Urinary bladder (tissue), 3 donors: ENCODE measurements at regions not wholly inside any gene's neighbourhood (a gene's known extent, or its start where the extent isn't known, plus 50 kb on each side); places are given as distances from the start of the nearest gene placed in this dataset.

Experiments
- DNase-seq: peaks from one replicate; pipeline ENCODE4 v3.0.0-alpha.2; 2015; ENCODE audit errors: extremely low spot score
- H3K27ac ChIP-seq: one replicate; pipeline ENCODE4 v1.5.1; 2013; ENCODE audit warnings: low read depth, mild to moderate bottlenecking, moderate library complexity
- H3K36me3 ChIP-seq: one replicate; pipeline ENCODE4 v1.6.1; 2013; ENCODE audit warnings: mild to moderate bottlenecking, moderate library complexity; ENCODE audit not compliant: insufficient read depth
- H3K4me1 ChIP-seq: one replicate; pipeline ENCODE4 v1.6.1; 2013; ENCODE audit warnings: mild to moderate bottlenecking, moderate library complexity; ENCODE audit not compliant: insufficient read depth
- H3K4me3 ChIP-seq: one replicate; pipeline ENCODE4 v1.5.1; 2013; ENCODE audit warnings: low read depth, low read length
- WGBS: extraction: QIAGEN DNeasy Blood & Tissue Kit; methylation state at CpG from one replicate; pipeline ENCODE4 v1.1.7; 2013; 5-methylcytosine and 5-hydroxymethylcytosine counted together
- donor health status: healthy with polysubstance abuse.
- donor health status: healthy.

DNA sequence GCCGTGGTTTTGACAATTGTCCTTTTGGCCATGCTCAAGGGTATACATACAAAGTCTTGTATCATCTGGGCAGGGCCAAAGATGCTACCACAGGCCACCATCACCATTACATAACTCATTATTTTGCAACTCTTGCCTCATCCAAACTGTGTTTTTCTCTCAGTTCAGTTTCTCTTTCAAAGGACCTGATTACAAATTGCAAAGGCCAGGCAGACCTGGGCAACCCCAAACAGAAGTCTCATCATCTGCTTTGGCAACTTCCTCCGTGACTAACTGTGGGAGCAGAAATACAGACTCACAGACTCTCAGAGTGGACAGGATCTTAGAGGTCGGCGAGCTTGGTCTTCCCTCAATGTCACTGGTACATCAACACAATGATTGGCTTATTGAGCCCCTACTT is 117.8 kb upstream of the NEDD9 start:
- Histone ChIP-seq H3K27ac (no peak overlapping the region), H3K4me1 (no peaks in the 10 kb centered on the region), H3K4me3 (no peak overlapping the region), H3K36me3 (no peaks in the 10 kb centered on the region)
- WGBS: 91% methylated on average over 4 of the region's 4 CpGs
- DNase-seq: no peak

- no peaks in the 10 kb centered on the region for H3K4me1 ChIP-seq
These were observed 117.4 kb upstream of the NEDD9 start for GRCh38 chr6:11349880-11350279.

DNA sequence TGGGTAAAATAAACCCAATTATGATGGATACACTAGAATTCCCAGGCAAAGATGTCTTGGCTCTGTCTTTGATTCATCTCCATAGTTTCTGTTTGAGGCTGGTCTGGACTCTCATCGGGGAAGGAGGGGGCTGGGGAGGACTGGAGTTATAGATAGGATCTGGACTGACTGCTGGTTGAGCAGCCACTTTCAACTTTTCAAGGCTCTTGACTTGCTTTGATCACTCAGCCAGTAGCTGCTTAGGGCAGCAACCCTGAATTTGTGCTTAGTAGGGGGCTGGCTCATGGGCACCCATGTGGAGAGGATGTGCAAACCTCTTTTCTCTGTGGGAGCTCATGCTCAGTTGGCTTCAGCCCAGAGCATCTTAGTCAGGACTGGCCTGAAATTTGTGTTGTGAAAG is 114.0 kb upstream of the NEDD9 start:
- DNase-seq: no peak
- Histone ChIP-seq H3K36me3 (no peaks in the 10 kb centered on the region), H3K4me1 (no peaks in the 10 kb centered on the region), H3K4me3 (no peak overlapping the region), H3K27ac (no peak overlapping the region)
- 85% methylated on average over 1 of the region's 1 CpG for WGBS

More at GRCh38 chr6:11349880-11350279, 117.4 kb upstream of the NEDD9 start:
- Histone ChIP-seq H3K4me3 (no peak overlapping the region), H3K27ac (no peak overlapping the region), H3K36me3 (no peaks in the 10 kb centered on the region)
- DNase-seq: no peak

DNA sequence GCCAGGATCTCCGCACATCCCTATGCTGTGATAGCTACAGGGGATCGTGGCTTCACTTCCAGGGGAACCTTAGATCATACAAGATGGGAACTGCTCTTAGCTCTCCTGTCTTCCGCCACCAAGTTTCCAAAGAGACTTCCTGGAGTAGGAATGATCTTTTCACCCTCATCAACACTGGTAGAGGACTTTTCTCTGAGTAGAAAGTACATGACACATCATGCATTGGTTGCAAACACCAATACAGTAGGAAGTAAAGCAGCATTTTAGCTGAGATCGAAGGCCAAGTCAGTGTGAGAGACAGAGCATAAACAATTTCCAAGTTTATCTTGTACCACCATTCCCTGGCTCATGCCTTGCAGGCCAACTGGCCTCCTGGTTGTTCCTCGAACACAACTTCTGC is 113.1 kb upstream of the NEDD9 start:
- H3K4me1 ChIP-seq: no peaks in the 10 kb centered on the region
- WGBS: 95% methylated on average over 5 of the region's 5 CpGs
- no peaks in the 10 kb centered on the region for H3K36me3 ChIP-seq
- no peak overlapping the region for H3K27ac ChIP-seq
- no peak overlapping the region for H3K4me3 ChIP-seq
- no peak for DNase-seq

GRCh38 chr6:11343963-11344723 is 111.7 kb upstream of the NEDD9 start:
- WGBS: 75% methylated on average over 6 of the region's 6 CpGs
- no peaks in the 10 kb centered on the region for H3K4me1 ChIP-seq

DNA sequence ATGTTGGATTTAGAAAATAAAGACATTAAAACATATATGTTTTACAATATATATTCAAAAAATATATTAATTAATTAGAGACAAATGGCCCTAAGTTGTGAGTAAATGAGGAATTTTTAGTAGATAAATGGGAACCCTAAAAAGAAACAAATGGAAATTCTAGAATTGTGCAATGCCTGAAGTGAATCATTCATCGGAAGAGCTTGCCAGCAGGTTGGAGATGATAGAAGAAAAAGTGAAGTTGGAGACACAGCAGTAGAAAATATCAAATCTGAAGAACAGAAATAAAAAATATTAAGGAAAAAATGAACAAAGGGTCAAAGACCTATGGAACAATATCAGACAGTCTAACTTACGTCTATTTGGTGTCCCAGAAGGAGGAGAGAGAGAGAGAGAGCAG is 109.4 kb upstream of the NEDD9 start:
- 84% methylated on average over 2 of the region's 2 CpGs for WGBS
- H3K36me3 ChIP-seq: no peaks in the 10 kb centered on the region
- no peak overlapping the region for H3K4me3 ChIP-seq
- no peak overlapping the region for H3K27ac ChIP-seq
- H3K4me1 ChIP-seq: no peaks in the 10 kb centered on the region
- no peak for DNase-seq

More at GRCh38 chr6:11343963-11344723, 111.7 kb upstream of the NEDD9 start:
- Histone ChIP-seq H3K36me3 (no peaks in the 10 kb centered on the region), H3K27ac (no peak overlapping the region), H3K4me3 (no peak overlapping the region)
- DNase-seq: no peak

GRCh38 chr6:11341303-11341702 is 108.8 kb upstream of the NEDD9 start:
- 72% methylated on average over 3 of the region's 3 CpGs for WGBS
- H3K4me3 ChIP-seq: no peak overlapping the region

DNA sequence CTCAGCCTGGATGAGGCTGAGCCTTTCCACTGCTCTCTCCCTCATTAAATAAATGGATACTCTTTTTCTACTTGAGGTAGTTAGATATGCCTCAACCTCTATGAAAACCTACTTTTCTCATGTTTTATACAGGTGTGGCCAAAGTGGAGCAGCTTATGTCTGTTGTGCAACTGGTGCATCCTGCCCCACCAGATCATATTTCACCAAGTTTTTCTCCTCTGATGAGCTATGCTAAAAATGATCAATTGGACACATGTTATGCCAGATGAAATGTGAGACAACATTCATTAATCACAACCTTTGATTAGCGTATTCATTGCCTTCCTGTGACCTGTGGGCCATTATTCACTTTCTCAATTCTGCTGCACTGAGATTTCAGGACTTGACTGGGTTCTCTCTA is 106.9 kb upstream of the NEDD9 start:
- Histone ChIP-seq H3K27ac (no peak overlapping the region), H3K4me3 (no peak overlapping the region), H3K4me1 (no peaks in the 10 kb centered on the region), H3K36me3 (no peaks in the 10 kb centered on the region)
- 99% methylated on average over 1 of the region's 1 CpG for WGBS
- DNase-seq: no peak

More at GRCh38 chr6:11341303-11341702, 108.8 kb upstream of the NEDD9 start:
- DNase-seq: no peak
- Histone ChIP-seq H3K4me1 (no peaks in the 10 kb centered on the region), H3K27ac (no peak overlapping the region), H3K36me3 (no peaks in the 10 kb centered on the region)

- WGBS: 94% methylated on average over 5 of the region's 5 CpGs
- no peaks in the 10 kb centered on the region for H3K4me1 ChIP-seq
- no peak overlapping the region for H3K4me3 ChIP-seq
- no peak for DNase-seq
- H3K36me3 ChIP-seq: no peaks in the 10 kb centered on the region
- H3K27ac ChIP-seq: no peak overlapping the region
These were observed 104.8 kb upstream of the NEDD9 start for GRCh38 chr6:11337306-11337705.

DNA sequence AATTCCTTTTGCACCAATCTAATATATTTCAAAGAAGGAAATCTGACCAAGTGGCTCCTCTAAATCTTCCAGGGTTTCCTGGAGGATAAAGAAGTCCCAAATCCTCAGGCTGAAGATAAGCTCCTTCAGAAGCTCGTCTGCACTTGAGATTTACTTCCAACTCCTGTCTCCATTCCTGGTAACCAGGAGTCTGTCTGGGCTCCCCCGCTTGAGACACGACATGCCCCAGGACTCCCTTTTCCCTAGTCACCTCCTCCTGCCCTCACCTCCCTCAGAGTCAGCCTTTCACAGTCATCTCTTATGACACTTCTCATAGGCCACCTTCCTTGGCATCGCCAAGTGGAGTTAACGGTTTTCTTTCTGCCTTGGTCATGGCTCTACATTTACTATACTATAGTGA is 103.4 kb upstream of the NEDD9 start:
- Histone ChIP-seq H3K27ac (no peak overlapping the region), H3K4me3 (no peak overlapping the region), H3K36me3 (no peaks in the 10 kb centered on the region), H3K4me1 (no peaks in the 10 kb centered on the region)
- DNase-seq: no peak
- WGBS: 87% methylated on average over 5 of the region's 5 CpGs

GRCh38 chr6:11333132-11333849 is 100.8 kb upstream of the NEDD9 start:
- Histone ChIP-seq H3K4me1 (no peaks in the 10 kb centered on the region), H3K36me3 (no peaks in the 10 kb centered on the region), H3K27ac (no peak overlapping the region), H3K4me3 (no peak overlapping the region)
- WGBS: 89% methylated on average over 6 of the region's 6 CpGs
- no peak for DNase-seq

- Histone ChIP-seq H3K4me3 (no peak overlapping the region), H3K4me1 (no peaks in the 10 kb centered on the region), H3K36me3 (no peaks in the 10 kb centered on the region), H3K27ac (no peak overlapping the region)
- DNase-seq: no peak
- WGBS: 90% methylated on average over 7 of the region's 7 CpGs
These were observed 100.0 kb upstream of the NEDD9 start for GRCh38 chr6:11332463-11332862.

GRCh38 chr6:11331111-11331510 is 98.6 kb upstream of the NEDD9 start:
- no peaks in the 10 kb centered on the region for H3K4me1 ChIP-seq
- no peaks in the 10 kb centered on the region for H3K36me3 ChIP-seq
- H3K27ac ChIP-seq: no peak overlapping the region
- no peak overlapping the region for H3K4me3 ChIP-seq
- no peak for DNase-seq
- 86% methylated on average over 5 of the region's 5 CpGs for WGBS

GRCh38 chr6:11330413-11330760 is 97.9 kb upstream of the NEDD9 start:
- H3K4me3 ChIP-seq: no peak overlapping the region
- WGBS: 64% methylated on average over 3 of the region's 3 CpGs
- H3K36me3 ChIP-seq: no peaks in the 10 kb centered on the region
- no peaks in the 10 kb centered on the region for H3K4me1 ChIP-seq
- DNase-seq: no peak
- H3K27ac ChIP-seq: no peak overlapping the region
